Lung microvascular endothelial cell (primary cell): ENCODE measurements at regions not wholly inside any gene's neighbourhood (a gene's known extent, or its start where the extent isn't known, plus 50 kb on each side); places are given as distances from the start of the nearest gene placed in this dataset.
"Not testable (repeated sequence)": the region's sequence is repeated elsewhere in the genome, so short reads cannot be mapped to it uniquely, and the experiment has no call there.

Experiments
- DNase-seq, 2 donors: peaks; one replicate each; pipeline versions ENCODE4 v3.0.0 to v3.0.0-alpha.2; 2010; ENCODE audit warnings: low read depth in 2 of 2

- peak in 1 of 2 donors; percentile 79 for DNase-seq
Observed at GRCh38 chr1:172717722-172718465, 59.0 kb downstream of the FASLG start.

GRCh38 chr1:172719066-172719627 is 60.2 kb downstream of the FASLG start:
- DNase-seq = no peak

GRCh38 chr1:172719694-172720138 is 60.8 kb downstream of the FASLG start:
- peak; percentile 62 to 69 for DNase-seq

GRCh38 chr1:172720339-172720738 is 61.4 kb downstream of the FASLG start:
- no peak for DNase-seq

GRCh38 chr1:172723251-172723650 is 64.3 kb downstream of the FASLG start:
- no peak for DNase-seq

GRCh38 chr1:172724232-172724631 is 65.3 kb downstream of the FASLG start:
- no peak for DNase-seq

GRCh38 chr1:172724765-172725613 is 66.1 kb downstream of the FASLG start:
- no peak for DNase-seq

- no peak for DNase-seq
Observed at GRCh38 chr1:172726740-172727139, 67.8 kb downstream of the FASLG start.

- DNase-seq = no peak
Observed at GRCh38 chr1:172727275-172727857, 68.5 kb downstream of the FASLG start.

GRCh38 chr1:172727956-172728603 is 69.2 kb downstream of the FASLG start:
- DNase-seq = peak; percentile 40 to 41

- DNase-seq = not testable (repeated sequence)
Observed at GRCh38 chr1:172728705-172729104, 69.8 kb downstream of the FASLG start.

GRCh38 chr1:172732427-172732826 is 73.5 kb downstream of the FASLG start:
- no peak for DNase-seq

- DNase-seq = no peak
Observed at GRCh38 chr1:172733815-172734214, 74.9 kb downstream of the FASLG start.

GRCh38 chr1:172738389-172738788 is 79.5 kb downstream of the FASLG start:
- DNase-seq = no peak

- DNase-seq = peak; percentile 62 to 65
Observed at GRCh38 chr1:172742599-172743500, 83.9 kb downstream of the FASLG start.

- peak; percentile 81 to 91 for DNase-seq
Observed at GRCh38 chr1:172745014-172745413, 86.1 kb downstream of the FASLG start.

GRCh38 chr1:172746091-172746949 is 87.4 kb downstream of the FASLG start:
- DNase-seq = peak; percentile 37 to 97

GRCh38 chr1:172748201-172748600 is 89.3 kb downstream of the FASLG start:
- no peak for DNase-seq

- no peak for DNase-seq
Observed at GRCh38 chr1:172751683-172752082, 92.8 kb downstream of the FASLG start.
